ENCODE measurements at regions not wholly inside any gene's neighbourhood (a gene's known extent, or its start where the extent isn't known, plus 50 kb on each side); places are given as distances from the start of the nearest gene placed in this dataset.

GRCh38 chr4:44927399-44928380, 201.3 kb upstream of the GNPDA2 start:
- no peak overlapping the region for H2BK15ac ChIP-seq (ENCODE audit: low read depth, poor library complexity, severe bottlenecking)
- H3K9me3 ChIP-seq (ENCODE audit: control insufficient read depth, low read length): no peaks in the 10 kb centered on the region
- H3K79me1 ChIP-seq (replicated peaks; ENCODE audit: low read length, poor library complexity, severe bottlenecking): no peaks in the 10 kb centered on the region
- no peaks in the 10 kb centered on the region for H3K4me1 ChIP-seq (ENCODE audit: control insufficient read depth, insufficient read depth, low read depth, low read length)
- H2BK120ac ChIP-seq (ENCODE audit: low read depth, low read length): peak overlapping the region; percentile 19
- no peak overlapping the region for H3K4me2 ChIP-seq (ENCODE audit: low read length, poor library complexity, severe bottlenecking)
- no peak overlapping the region for H2BK5ac ChIP-seq (ENCODE audit: low read depth, low read length, poor library complexity, severe bottlenecking)
- no peak overlapping the region for H2BK12ac ChIP-seq (ENCODE audit: low read length in 2 of 2)
- H4K8ac ChIP-seq (ENCODE audit: low read length): no peak overlapping the region
- H3K23ac ChIP-seq (ENCODE audit: low read length in 2 of 2): no peak overlapping the region
- no peaks in the 10 kb centered on the region for H3K36me3 ChIP-seq (ENCODE audit: control insufficient read depth in 1 of 2, insufficient read depth in 2 of 2, low read depth in 1 of 2, low read length in 2 of 2)
- H3K27me3 ChIP-seq (ENCODE audit: control insufficient read depth in 1 of 2, insufficient read depth in 1 of 2, low read length in 2 of 2): no peaks in the 10 kb centered on the region
- no peak overlapping the region for H3K27ac ChIP-seq (ENCODE audit: low read length, poor library complexity, severe bottlenecking)
- 96% methylated on average over 1 of the region's 4 CpGs for WGBS
- H3K18ac ChIP-seq (ENCODE audit: low read depth in 1 of 2, low read length in 2 of 2): peak overlapping the region in 1 of 2 experiments; percentile 12
- no peak overlapping the region for H3K4me3 ChIP-seq (ENCODE audit: insufficient read depth in 1 of 2, low read depth in 1 of 2, low read length in 2 of 2)
- H2AK5ac ChIP-seq (ENCODE audit: low read length, severe bottlenecking): no peak overlapping the region
- DNase-seq: peak; percentile 57
- peak overlapping the region; percentile 39 for H4K91ac ChIP-seq (ENCODE audit: low read length)
- H3K4ac ChIP-seq (ENCODE audit: low read depth in 1 of 2, low read length in 2 of 2): no peak overlapping the region
- no peak overlapping the region for H3K14ac ChIP-seq (ENCODE audit: low read length in 2 of 2)
- no peak overlapping the region for H3K9ac ChIP-seq (ENCODE audit: low read length)
- no peak overlapping the region for H2AFZ ChIP-seq (ENCODE audit: low read depth, low read length)

DNA sequence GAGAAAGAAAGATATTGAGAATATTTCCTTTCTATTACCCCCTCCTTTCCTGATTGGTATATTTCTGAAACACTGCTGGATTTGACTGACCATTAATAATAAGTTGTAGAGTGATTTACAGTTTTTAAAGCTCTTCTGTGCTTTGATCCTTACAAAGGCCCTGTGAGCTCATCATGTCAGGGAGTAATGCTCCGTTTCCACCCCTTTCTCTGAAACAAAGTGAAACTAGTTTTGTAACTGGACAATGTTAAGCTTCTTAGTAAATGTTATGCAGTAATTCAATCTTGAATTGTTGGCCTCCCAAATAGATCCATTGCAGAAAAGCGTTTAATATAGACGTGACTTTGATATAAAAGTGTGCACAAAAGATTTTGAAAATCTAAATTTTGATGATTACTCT, 190.1 kb upstream of the GNPDA2 start:
- Histone ChIP-seq H2BK15ac (ENCODE audit: low read depth, poor library complexity, severe bottlenecking) (no peak overlapping the region), H3K27ac (ENCODE audit: low read length, poor library complexity, severe bottlenecking) (no peak overlapping the region), H3K79me1 (replicated peaks; ENCODE audit: low read length, poor library complexity, severe bottlenecking) (no peaks in the 10 kb centered on the region), H3K9me3 (ENCODE audit: control insufficient read depth, low read length) (no peaks in the 10 kb centered on the region), H2BK120ac (ENCODE audit: low read depth, low read length) (no peak overlapping the region), H3K36me3 (ENCODE audit: control insufficient read depth in 1 of 2, insufficient read depth in 2 of 2, low read depth in 1 of 2, low read length in 2 of 2) (no peaks in the 10 kb centered on the region), H3K18ac (ENCODE audit: low read depth in 1 of 2, low read length in 2 of 2) (no peak overlapping the region), H4K91ac (ENCODE audit: low read length) (no peak overlapping the region), H2AFZ (ENCODE audit: low read depth, low read length) (no peak overlapping the region), H3K23ac (ENCODE audit: low read length in 2 of 2) (no peak overlapping the region), H3K9ac (ENCODE audit: low read length) (peak overlapping the region; percentile 78), H3K14ac (ENCODE audit: low read length in 2 of 2) (no peak overlapping the region), H3K4me3 (ENCODE audit: insufficient read depth in 1 of 2, low read depth in 1 of 2, low read length in 2 of 2) (peak overlapping the region in 1 of 2 experiments; percentile 74), H4K8ac (ENCODE audit: low read length) (no peak overlapping the region), H2BK5ac (ENCODE audit: low read depth, low read length, poor library complexity, severe bottlenecking) (no peak overlapping the region), H3K4me1 (ENCODE audit: control insufficient read depth, insufficient read depth, low read depth, low read length) (no peaks in the 10 kb centered on the region), H3K4ac (ENCODE audit: low read depth in 1 of 2, low read length in 2 of 2) (no peak overlapping the region), H2AK5ac (ENCODE audit: low read length, severe bottlenecking) (no peak overlapping the region), H3K27me3 (ENCODE audit: control insufficient read depth in 1 of 2, insufficient read depth in 1 of 2, low read length in 2 of 2) (no peaks in the 10 kb centered on the region), H2BK12ac (ENCODE audit: low read length in 2 of 2) (no peak overlapping the region), H3K4me2 (ENCODE audit: low read length, poor library complexity, severe bottlenecking) (no peak overlapping the region)
- 79% methylated on average over 2 of the region's 3 CpGs for WGBS
- DNase-seq: peak; percentile 33

GRCh38 chr4:44914748-44915147, 188.4 kb upstream of the GNPDA2 start:
- H3K4me1 ChIP-seq (ENCODE audit: control insufficient read depth, insufficient read depth, low read depth, low read length): no peaks in the 10 kb centered on the region
- H2AFZ ChIP-seq (ENCODE audit: low read depth, low read length): no peak overlapping the region
- no peak overlapping the region for H3K4me2 ChIP-seq (ENCODE audit: low read length, poor library complexity, severe bottlenecking)
- peak overlapping the region in 1 of 2 experiments; percentile 6 for H3K18ac ChIP-seq (ENCODE audit: low read depth in 1 of 2, low read length in 2 of 2)
- H4K91ac ChIP-seq (ENCODE audit: low read length): no peak overlapping the region
- no peak overlapping the region for H3K23ac ChIP-seq (ENCODE audit: low read length in 2 of 2)
- peak overlapping the region; percentile 23 for H4K8ac ChIP-seq (ENCODE audit: low read length)
- H2BK12ac ChIP-seq (ENCODE audit: low read length in 2 of 2): no peak overlapping the region
- no peak overlapping the region for H2BK5ac ChIP-seq (ENCODE audit: low read depth, low read length, poor library complexity, severe bottlenecking)
- no peaks in the 10 kb centered on the region for H3K79me1 ChIP-seq (replicated peaks; ENCODE audit: low read length, poor library complexity, severe bottlenecking)
- H2BK15ac ChIP-seq (ENCODE audit: low read depth, poor library complexity, severe bottlenecking): no peak overlapping the region
- H3K4ac ChIP-seq (ENCODE audit: low read depth in 1 of 2, low read length in 2 of 2): no peak overlapping the region
- no peak overlapping the region for H3K27ac ChIP-seq (ENCODE audit: low read length, poor library complexity, severe bottlenecking)
- 67% methylated on average over 2 of the region's 2 CpGs for WGBS
- DNase-seq: peak; percentile 38
- no peaks in the 10 kb centered on the region for H3K9me3 ChIP-seq (ENCODE audit: control insufficient read depth, low read length)
- H3K36me3 ChIP-seq (ENCODE audit: control insufficient read depth in 1 of 2, insufficient read depth in 2 of 2, low read depth in 1 of 2, low read length in 2 of 2): no peaks in the 10 kb centered on the region
- H3K9ac ChIP-seq (ENCODE audit: low read length): no peak overlapping the region
- no peak overlapping the region for H2AK5ac ChIP-seq (ENCODE audit: low read length, severe bottlenecking)
- no peak overlapping the region for H3K14ac ChIP-seq (ENCODE audit: low read length in 2 of 2)
- no peak overlapping the region for H2BK120ac ChIP-seq (ENCODE audit: low read depth, low read length)
- no peaks in the 10 kb centered on the region for H3K27me3 ChIP-seq (ENCODE audit: control insufficient read depth in 1 of 2, insufficient read depth in 1 of 2, low read length in 2 of 2)
- H3K4me3 ChIP-seq (ENCODE audit: insufficient read depth in 1 of 2, low read depth in 1 of 2, low read length in 2 of 2): no peak overlapping the region

GRCh38 chr4:44914223-44914622, 187.9 kb upstream of the GNPDA2 start:
- H3K4me2 ChIP-seq (ENCODE audit: low read length, poor library complexity, severe bottlenecking): no peak overlapping the region
- H2BK12ac ChIP-seq (ENCODE audit: low read length in 2 of 2): no peak overlapping the region
- H3K9ac ChIP-seq (ENCODE audit: low read length): no peak overlapping the region
- H3K23ac ChIP-seq (ENCODE audit: low read length in 2 of 2): no peak overlapping the region
- H3K27ac ChIP-seq (ENCODE audit: low read length, poor library complexity, severe bottlenecking): no peak overlapping the region
- no peaks in the 10 kb centered on the region for H3K27me3 ChIP-seq (ENCODE audit: control insufficient read depth in 1 of 2, insufficient read depth in 1 of 2, low read length in 2 of 2)
- H4K91ac ChIP-seq (ENCODE audit: low read length): no peak overlapping the region
- H3K36me3 ChIP-seq (ENCODE audit: control insufficient read depth in 1 of 2, insufficient read depth in 2 of 2, low read depth in 1 of 2, low read length in 2 of 2): no peaks in the 10 kb centered on the region
- WGBS: 88% methylated on average over 1 of the region's 1 CpG
- H3K4me3 ChIP-seq (ENCODE audit: insufficient read depth in 1 of 2, low read depth in 1 of 2, low read length in 2 of 2): no peak overlapping the region
- no peak overlapping the region for H2BK5ac ChIP-seq (ENCODE audit: low read depth, low read length, poor library complexity, severe bottlenecking)
- H3K79me1 ChIP-seq (replicated peaks; ENCODE audit: low read length, poor library complexity, severe bottlenecking): no peaks in the 10 kb centered on the region
- peak; percentile 3 for DNase-seq
- H2AK5ac ChIP-seq (ENCODE audit: low read length, severe bottlenecking): no peak overlapping the region
- no peak overlapping the region for H2BK15ac ChIP-seq (ENCODE audit: low read depth, poor library complexity, severe bottlenecking)
- H3K9me3 ChIP-seq (ENCODE audit: control insufficient read depth, low read length): no peaks in the 10 kb centered on the region
- H2AFZ ChIP-seq (ENCODE audit: low read depth, low read length): no peak overlapping the region
- no peak overlapping the region for H3K4ac ChIP-seq (ENCODE audit: low read depth in 1 of 2, low read length in 2 of 2)
- H3K14ac ChIP-seq (ENCODE audit: low read length in 2 of 2): no peak overlapping the region
- H2BK120ac ChIP-seq (ENCODE audit: low read depth, low read length): no peak overlapping the region
- no peaks in the 10 kb centered on the region for H3K4me1 ChIP-seq (ENCODE audit: control insufficient read depth, insufficient read depth, low read depth, low read length)
- no peak overlapping the region for H3K18ac ChIP-seq (ENCODE audit: low read depth in 1 of 2, low read length in 2 of 2)
- H4K8ac ChIP-seq (ENCODE audit: low read length): no peak overlapping the region

All from mesenchymal stem cell (in vitro differentiated cells and primary cell).